CD14-positive monocyte (primary cell): ENCODE measurements at regions not wholly inside any gene's neighbourhood (a gene's known extent, or its start where the extent isn't known, plus 50 kb on each side); places are given as distances from the start of the nearest gene placed in this dataset.

Source experiments
- DNase-seq, 3 donors: peaks; one replicate each; pipeline ENCODE4 v3.0.0-alpha.2; 2011 to 2022
- H2AFZ ChIP-seq: 2 replicates; pipeline ENCODE4 v1.6.0; 2012; ENCODE audit warnings: mild to moderate bottlenecking, low read depth, low read length, inconsistent platforms; ENCODE audit not compliant: insufficient read depth, poor library complexity, severe bottlenecking
- H3K27ac ChIP-seq, 2 donors: 1 replicate in 1 of 2; 2 replicates in 1 of 2; pipeline ENCODE4 v1.5.1; 2012 to 2013; ENCODE audit warnings: low read length in 2 of 2, control low read depth in 1 of 2, inconsistent platforms in 1 of 2, low read depth in 1 of 2, mild to moderate bottlenecking in 1 of 2
- H3K27me3 ChIP-seq, 2 donors: one replicate each; pipeline versions ENCODE4 v1.6.0 to v1.6.1; 2011 to 2013; ENCODE audit warnings: low read length in 2 of 2; ENCODE audit not compliant: control insufficient read depth in 2 of 2, insufficient read depth in 2 of 2
- H3K36me3 ChIP-seq, 2 donors: replicated peaks in 1 of 2; 1 replicate in 1 of 2; 2 replicates in 1 of 2; pipeline versions ENCODE4 v1.5.1 to v1.6.1; 2012 to 2013; ENCODE audit warnings: low read length in 2 of 2, control low read depth in 1 of 2, inconsistent platforms in 1 of 2, mild to moderate bottlenecking in 1 of 2; ENCODE audit not compliant: insufficient read depth in 2 of 2, control insufficient read depth in 1 of 2
- H3K4me1 ChIP-seq, 2 donors: 1 replicate in 1 of 2; 2 replicates in 1 of 2; pipeline versions ENCODE4 v1.5.1 to v1.6.1; 2012 to 2013; ENCODE audit warnings: low read length in 2 of 2, control low read depth in 1 of 2, inconsistent platforms in 1 of 2, mild to moderate bottlenecking in 1 of 2, moderate library complexity in 1 of 2; ENCODE audit not compliant: insufficient read depth in 2 of 2, control insufficient read depth in 1 of 2
- H3K4me2 ChIP-seq: replicated peaks from 2 replicates; pipeline ENCODE3; 2012; ENCODE audit warnings: low read length, moderate library complexity, mild to moderate bottlenecking; ENCODE audit not compliant: poor library complexity, severe bottlenecking; ENCODE audit errors: extremely low read depth
- H3K4me3 ChIP-seq, 3 experiments: fragments of 200-600 bp in 1 of 3; sonication (generic) in 1 of 3; replicated peaks in 1 of 3; 1 replicate in 2 of 3; 2 replicates in 1 of 3; pipeline ENCODE4 v1.5.1; 2011 to 2013; ENCODE audit warnings: low read length in 3 of 3, mild to moderate bottlenecking in 3 of 3, control low read depth in 2 of 3, low read depth in 2 of 3, inconsistent platforms in 1 of 3, moderate library complexity in 1 of 3
- H3K79me2 ChIP-seq: 2 replicates; pipeline ENCODE4 v1.6.0; 2012; ENCODE audit warnings: mild to moderate bottlenecking, control low read depth, inconsistent platforms, low read length, moderate library complexity; ENCODE audit not compliant: insufficient read depth
- H3K9ac ChIP-seq: 2 replicates; pipeline ENCODE4 v1.6.0; 2017; ENCODE audit warnings: low read length, mild to moderate bottlenecking; ENCODE audit not compliant: insufficient read depth, poor library complexity, severe bottlenecking
- H3K9me3 ChIP-seq, 2 donors: replicated peaks in 1 of 2; 1 replicate in 1 of 2; 2 replicates in 1 of 2; pipeline versions ENCODE4 v1.5.1 to v1.6.1; 2012 to 2013; ENCODE audit warnings: low read length in 2 of 2, control low read depth in 1 of 2; ENCODE audit not compliant: control insufficient read depth in 1 of 2, insufficient read depth in 1 of 2
- H4K20me1 ChIP-seq: 2 replicates; pipeline ENCODE4 v1.6.0; 2012; ENCODE audit warnings: mild to moderate bottlenecking, low read length, control low read depth, moderate library complexity; ENCODE audit not compliant: insufficient read depth
- H3K27ac Mint-ChIP-seq, 7 donors: one replicate each; pipeline ENCODE4 v1.8.0; 2020; ENCODE audit warnings: mild to moderate bottlenecking in 7 of 7, mixed read lengths in 7 of 7, moderate library complexity in 6 of 7, inconsistent platforms in 2 of 7
- H3K27me3 Mint-ChIP-seq, 3 donors: one replicate each; pipeline ENCODE4 v1.8.0; 2021 to 2022; ENCODE audit warnings: low read depth in 3 of 3, mild to moderate bottlenecking in 3 of 3, mixed read lengths in 3 of 3, moderate library complexity in 3 of 3, inconsistent platforms in 1 of 3
- H3K36me3 Mint-ChIP-seq, 2 donors: one replicate each; pipeline ENCODE4 v1.8.0; 2020; ENCODE audit warnings: mixed read lengths in 2 of 2, inconsistent platforms in 1 of 2, mild to moderate bottlenecking in 1 of 2
- H3K4me1 Mint-ChIP-seq: one replicate; pipeline ENCODE4 v1.8.0; 2020; ENCODE audit warnings: mild to moderate bottlenecking, mixed read lengths
- H3K4me3 Mint-ChIP-seq, 2 donors: one replicate each; pipeline ENCODE4 v1.8.0; 2020; ENCODE audit warnings: mild to moderate bottlenecking in 2 of 2, mixed read lengths in 2 of 2, moderate library complexity in 1 of 2
- H3K9me3 Mint-ChIP-seq, 7 donors: one replicate each; pipeline ENCODE4 v1.8.0; 2020 to 2022; ENCODE audit warnings: mixed read lengths in 7 of 7, mild to moderate bottlenecking in 6 of 7, moderate library complexity in 6 of 7, inconsistent platforms in 2 of 7
- WGBS: methylation state at CpG from one replicate; pipeline ENCODE4 v1.1.5; 2013; ENCODE audit warnings: missing lambda C conversion rate; ENCODE audit not compliant: insufficient coverage; 5-methylcytosine and 5-hydroxymethylcytosine counted together
- intact Hi-C, 2 donors: fragments of 100-400 bp; cut with micrococcal nuclease; formaldehyde crosslinking; loops; one replicate each; pipeline versions ENCODE4 v1.15.0 to v1.15.1; 2023
- TF ChIP-seq, protein P1 (sequence below): fragments of 200-600 bp; IDR thresholded peaks from one replicate; pipeline ENCODE4 v1.8.0; 2022; ENCODE audit warnings: antibody characterized with exemption, mild to moderate bottlenecking

DNA sequence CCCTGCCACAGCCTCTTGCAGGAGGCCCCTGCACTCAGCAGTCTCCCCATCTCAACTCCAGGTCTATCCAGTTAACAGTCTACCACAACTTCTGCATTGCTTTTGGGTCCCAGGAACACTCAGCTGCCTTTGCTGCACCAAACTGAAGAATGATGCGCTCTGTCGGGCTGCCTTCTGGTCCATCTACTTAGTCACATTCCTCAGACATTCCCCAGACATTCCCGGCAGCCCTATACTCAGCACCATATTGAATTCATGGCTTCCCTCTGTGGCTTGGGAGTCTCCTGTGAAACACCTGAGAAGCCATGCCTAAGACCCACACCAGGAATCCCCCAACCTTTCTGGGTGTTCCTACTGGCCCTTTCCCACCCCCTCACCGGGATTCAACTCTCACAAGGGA, 99.6 kb upstream of the COL21A1 start:
- H3K4me1 Mint-ChIP-seq = peaks cover 2% of the 10 kb centered on the region
- Histone ChIP-seq H3K9ac (no peak overlapping the region), H3K79me2 (no peaks in the 10 kb centered on the region), H3K4me2 (no peak overlapping the region), H3K4me1 (no peaks in the 10 kb centered on the region), H3K27ac (no peak overlapping the region), H4K20me1 (no peaks in the 10 kb centered on the region), H2AFZ (no peak overlapping the region), H3K4me3 (no peak overlapping the region), H3K9me3 (no peaks in the 10 kb centered on the region), H3K36me3 (no peaks in the 10 kb centered on the region), H3K27me3 (no peaks in the 10 kb centered on the region)
- H3K4me3 Mint-ChIP-seq = no peak overlapping the region
- 95% methylated on average over 4 of the region's 4 CpGs for WGBS
- no peaks in the 10 kb centered on the region for H3K36me3 Mint-ChIP-seq
- no peak for DNase-seq
- intact Hi-C loops = no loop called here
- H3K27me3 Mint-ChIP-seq = peaks cover 0 to 9% (median 2%) of the 10 kb centered on the region in 3 donors
- peak overlapping the region in 1 of 7 donors; percentile 42 for H3K27ac Mint-ChIP-seq
- TF ChIP-seq, protein P1, sequence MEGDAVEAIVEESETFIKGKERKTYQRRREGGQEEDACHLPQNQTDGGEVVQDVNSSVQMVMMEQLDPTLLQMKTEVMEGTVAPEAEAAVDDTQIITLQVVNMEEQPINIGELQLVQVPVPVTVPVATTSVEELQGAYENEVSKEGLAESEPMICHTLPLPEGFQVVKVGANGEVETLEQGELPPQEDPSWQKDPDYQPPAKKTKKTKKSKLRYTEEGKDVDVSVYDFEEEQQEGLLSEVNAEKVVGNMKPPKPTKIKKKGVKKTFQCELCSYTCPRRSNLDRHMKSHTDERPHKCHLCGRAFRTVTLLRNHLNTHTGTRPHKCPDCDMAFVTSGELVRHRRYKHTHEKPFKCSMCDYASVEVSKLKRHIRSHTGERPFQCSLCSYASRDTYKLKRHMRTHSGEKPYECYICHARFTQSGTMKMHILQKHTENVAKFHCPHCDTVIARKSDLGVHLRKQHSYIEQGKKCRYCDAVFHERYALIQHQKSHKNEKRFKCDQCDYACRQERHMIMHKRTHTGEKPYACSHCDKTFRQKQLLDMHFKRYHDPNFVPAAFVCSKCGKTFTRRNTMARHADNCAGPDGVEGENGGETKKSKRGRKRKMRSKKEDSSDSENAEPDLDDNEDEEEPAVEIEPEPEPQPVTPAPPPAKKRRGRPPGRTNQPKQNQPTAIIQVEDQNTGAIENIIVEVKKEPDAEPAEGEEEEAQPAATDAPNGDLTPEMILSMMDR = no peak
- H3K9me3 Mint-ChIP-seq = peaks cover 0 to 3% (median 0%) of the 10 kb centered on the region in 7 donors

GRCh38 chr6:56345376-56345995, 98.1 kb upstream of the COL21A1 start:
- H3K36me3 Mint-ChIP-seq = no peaks in the 10 kb centered on the region
- TF ChIP-seq, protein P1 = no peak
- Histone ChIP-seq H3K9ac (no peak overlapping the region), H3K4me3 (no peak overlapping the region), H3K4me1 (no peaks in the 10 kb centered on the region), H2AFZ (no peak overlapping the region), H3K9me3 (no peaks in the 10 kb centered on the region), H3K27ac (no peak overlapping the region), H3K36me3 (no peaks in the 10 kb centered on the region), H3K4me2 (no peak overlapping the region), H3K79me2 (no peaks in the 10 kb centered on the region), H3K27me3 (no peaks in the 10 kb centered on the region), H4K20me1 (no peaks in the 10 kb centered on the region)
- no peak overlapping the region for H3K4me3 Mint-ChIP-seq
- H3K4me1 Mint-ChIP-seq = peaks cover 2% of the 10 kb centered on the region
- no peak overlapping the region for H3K27ac Mint-ChIP-seq
- peaks cover 0 to 9% (median 2%) of the 10 kb centered on the region in 3 donors for H3K27me3 Mint-ChIP-seq
- no peak for DNase-seq
- WGBS = no CpG with 5 or more reads among the region's 6 CpGs
- intact Hi-C loops = no loop called here
- H3K9me3 Mint-ChIP-seq = peaks cover 0 to 3% (median 0%) of the 10 kb centered on the region in 7 donors
